ENCODE measurements at regions not wholly inside any gene's neighbourhood (a gene's known extent, or its start where the extent isn't known, plus 50 kb on each side); places are given as distances from the start of the nearest gene placed in this dataset.
"Not testable (repeated sequence)": the region's sequence is repeated elsewhere in the genome, so short reads cannot be mapped to it uniquely, and the experiment has no call there.

DNA sequence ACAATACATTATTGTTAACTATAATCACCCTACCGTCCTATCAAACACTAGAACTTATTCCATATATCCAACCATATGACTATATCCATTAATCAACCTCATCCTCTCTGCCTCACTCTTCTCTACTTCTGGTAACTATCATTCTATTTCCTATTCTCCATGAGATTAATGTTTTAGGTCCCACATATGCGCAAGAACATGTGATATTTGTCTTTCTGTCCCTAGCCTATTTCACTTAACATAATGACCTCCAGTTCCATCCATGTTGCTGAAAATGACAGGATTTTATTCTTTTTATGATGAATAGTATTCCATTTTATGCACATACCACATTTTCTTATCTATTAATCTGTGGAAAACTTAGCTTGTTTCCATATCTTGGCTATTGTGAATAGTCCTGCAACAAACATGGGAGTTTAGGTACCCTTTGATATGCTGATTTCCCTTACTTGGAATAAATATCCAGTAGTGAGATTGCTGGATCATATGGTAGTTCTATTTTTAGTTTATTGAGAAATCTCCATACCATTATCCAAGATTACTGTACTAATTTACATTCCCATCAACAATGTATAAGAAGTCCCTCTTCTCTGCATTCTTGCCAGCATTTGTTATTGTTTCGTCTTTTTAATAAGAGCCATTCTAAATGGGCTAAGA lies 289.4 kb upstream of the GJE1 start:
- H3K27me3 Mint-ChIP-seq: no peaks in the 10 kb centered on the region
- peaks cover 18% of the 10 kb centered on the region for H3K4me1 Mint-ChIP-seq
- DNase-seq (no peak), ATAC-seq (no peak)
- H3K27ac Mint-ChIP-seq: no peak overlapping the region
- no peak overlapping the region for H3K4me3 Mint-ChIP-seq
- H3K36me3 Mint-ChIP-seq (ENCODE audit: low read depth): peaks cover 2% of the 10 kb centered on the region
- no peaks in the 10 kb centered on the region for H3K9me3 ChIP-seq (ENCODE audit: control insufficient read depth, low read length, poor library complexity, severe bottlenecking)

DNA sequence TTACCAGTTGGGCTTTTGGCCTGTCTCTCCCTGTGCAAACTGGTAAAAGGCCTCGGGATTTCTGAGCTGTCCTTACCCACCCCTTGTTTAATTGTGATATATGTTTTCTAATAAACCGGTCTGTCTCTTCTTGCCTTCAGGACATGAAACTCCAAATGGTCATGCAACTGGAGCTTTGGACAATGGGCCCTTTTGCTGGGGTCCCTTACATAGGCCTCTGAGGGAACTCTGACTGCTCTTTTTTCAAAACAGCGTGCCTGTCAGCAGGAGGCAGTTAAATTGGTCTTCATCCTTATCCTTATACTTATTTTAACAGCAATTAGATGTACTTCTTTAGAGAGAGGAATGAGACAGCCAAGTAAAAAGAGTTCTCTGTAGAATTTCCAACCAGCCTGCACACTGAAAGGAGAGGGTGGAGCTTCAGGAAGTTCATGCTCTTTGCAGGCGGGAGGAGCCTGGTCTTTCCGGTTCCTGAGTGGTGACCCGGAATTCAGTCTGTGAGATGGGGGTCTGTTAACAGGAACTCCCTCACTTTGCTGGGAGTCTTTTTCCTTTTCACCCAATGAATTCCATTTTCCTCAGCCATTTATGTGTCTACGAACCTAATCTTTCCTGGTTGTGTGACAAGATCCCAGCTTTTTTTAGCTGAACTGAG lies 299.6 kb upstream of the GJE1 start:
- H3K36me3 Mint-ChIP-seq (ENCODE audit: low read depth): no peaks in the 10 kb centered on the region
- H3K27ac Mint-ChIP-seq: no peak overlapping the region
- no peaks in the 10 kb centered on the region for H3K27me3 Mint-ChIP-seq
- ATAC-seq (no peak), DNase-seq (no peak)
- no peak overlapping the region for H3K4me3 Mint-ChIP-seq
- H3K4me1 Mint-ChIP-seq: no peaks in the 10 kb centered on the region
- H3K9me3 ChIP-seq (ENCODE audit: control insufficient read depth, low read length, poor library complexity, severe bottlenecking): no peaks in the 10 kb centered on the region

DNA sequence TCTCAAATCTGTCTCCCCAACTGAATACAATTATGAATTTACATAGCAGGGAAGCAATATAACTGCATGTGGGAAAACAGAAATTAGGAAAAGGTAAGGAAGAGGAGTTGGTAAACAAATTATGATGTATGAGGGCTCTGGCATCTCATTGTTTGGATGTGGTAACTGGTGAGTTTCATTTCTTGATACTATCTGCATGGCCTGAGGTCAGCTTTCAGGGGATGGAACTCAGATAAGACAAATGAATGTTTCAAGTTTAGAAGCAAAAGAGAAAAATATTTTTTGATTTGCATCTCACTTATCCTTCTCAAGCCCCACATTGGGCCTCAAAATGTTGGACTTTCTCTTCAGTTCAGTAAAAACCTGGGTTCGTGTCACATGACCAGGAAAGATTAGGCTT lies 302.2 kb upstream of the GJE1 start:
- Mint-ChIP-seq H3K4me3 (no peak overlapping the region), H3K27me3 (no peaks in the 10 kb centered on the region), H3K27ac (no peak overlapping the region), H3K4me1 (no peaks in the 10 kb centered on the region), H3K36me3 (ENCODE audit: low read depth) (no peaks in the 10 kb centered on the region)
- no peaks in the 10 kb centered on the region for H3K9me3 ChIP-seq (ENCODE audit: control insufficient read depth, low read length, poor library complexity, severe bottlenecking)
- ATAC-seq (no peak), DNase-seq (no peak)

DNA sequence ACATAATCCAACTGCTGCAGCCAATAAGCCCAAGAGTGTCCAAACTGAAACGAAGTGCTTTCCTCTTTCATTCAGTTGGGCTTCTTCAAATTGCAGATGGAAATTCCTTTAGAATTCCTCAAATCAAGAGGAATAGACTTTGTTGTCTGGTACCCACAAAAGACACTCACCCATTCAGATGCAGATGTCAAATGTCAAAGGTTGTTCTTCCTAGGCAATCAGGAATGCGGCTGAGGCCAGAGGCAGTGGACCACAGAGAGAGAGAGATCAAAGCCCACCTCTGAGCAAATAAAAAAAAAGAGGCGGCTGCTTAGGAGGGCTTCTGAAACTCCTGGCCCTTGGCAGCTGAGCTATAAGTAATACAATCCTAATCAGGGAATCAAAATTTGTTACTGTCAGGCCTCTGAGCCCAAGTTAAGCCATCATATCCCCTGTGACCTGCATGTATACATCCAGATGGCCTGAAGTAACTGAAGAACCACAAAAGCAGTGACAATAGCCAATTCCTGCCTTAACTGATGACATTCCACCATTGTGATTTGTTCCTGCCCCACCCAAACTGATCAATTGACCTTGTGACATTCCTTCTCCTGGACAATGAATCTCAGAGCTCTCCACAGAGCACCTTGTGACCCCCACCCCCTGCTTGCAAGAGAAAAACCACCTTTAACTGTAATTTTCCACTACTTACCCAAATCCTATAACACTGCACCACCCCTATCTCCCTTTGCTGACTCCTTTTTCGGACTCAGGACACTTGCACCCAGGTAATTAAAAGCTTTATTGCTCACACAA lies 303.0 kb upstream of the GJE1 start:
- Mint-ChIP-seq H3K4me3 (no peak overlapping the region), H3K36me3 (ENCODE audit: low read depth) (no peaks in the 10 kb centered on the region), H3K4me1 (no peaks in the 10 kb centered on the region), H3K27me3 (no peaks in the 10 kb centered on the region), H3K27ac (no peak overlapping the region)
- no peak for DNase-seq
- ATAC-seq: no peak
- no peaks in the 10 kb centered on the region for H3K9me3 ChIP-seq (ENCODE audit: control insufficient read depth, low read length, poor library complexity, severe bottlenecking)

DNA sequence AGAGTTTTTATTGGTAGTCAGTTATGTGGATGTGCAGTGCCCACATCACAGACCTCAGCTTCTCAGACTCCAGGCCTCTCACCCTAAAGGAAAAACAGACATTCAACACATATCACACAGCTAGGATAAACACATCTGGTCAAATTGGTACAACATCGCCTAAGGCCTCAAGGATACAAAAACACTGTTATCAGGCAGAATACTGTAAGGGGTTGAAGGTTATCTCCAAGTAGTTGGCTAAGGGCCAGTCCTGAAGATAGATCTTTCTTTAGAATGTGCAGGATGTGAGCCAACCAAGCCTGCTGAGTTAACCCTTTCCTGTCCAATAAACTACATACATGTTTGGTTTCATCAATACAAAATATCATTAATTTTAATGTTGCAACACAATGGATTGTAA lies 308.4 kb upstream of the GJE1 start:
- DNase-seq (no peak), ATAC-seq (no peak)
- Mint-ChIP-seq H3K4me3 (no peak overlapping the region), H3K27ac (no peak overlapping the region), H3K27me3 (no peaks in the 10 kb centered on the region), H3K36me3 (ENCODE audit: low read depth) (no peaks in the 10 kb centered on the region), H3K4me1 (no peaks in the 10 kb centered on the region)
- H3K9me3 ChIP-seq (ENCODE audit: control insufficient read depth, low read length, poor library complexity, severe bottlenecking): no peaks in the 10 kb centered on the region

DNA sequence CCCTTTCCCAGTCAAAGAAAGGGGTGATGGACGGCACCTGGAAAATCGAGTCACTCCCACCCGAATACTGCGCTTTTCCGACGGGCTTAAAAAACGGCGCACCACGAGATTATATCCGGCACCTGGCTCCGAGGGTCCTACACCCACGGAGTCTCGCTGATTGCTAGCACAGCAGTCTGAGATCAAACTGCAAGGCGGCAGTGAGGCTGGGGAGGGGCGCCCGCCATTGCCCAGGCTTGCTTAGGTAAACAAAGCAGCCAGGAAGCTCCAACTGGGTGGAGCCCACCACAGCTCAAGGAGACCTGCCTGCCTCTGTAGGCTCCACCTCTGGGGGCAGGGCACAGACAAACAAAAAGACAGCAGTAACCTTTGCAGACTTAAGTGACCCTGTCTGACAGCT lies 317.7 kb upstream of the GJE1 start:
- not testable (repeated sequence) for DNase-seq, H3K4me3 Mint-ChIP-seq

DNA sequence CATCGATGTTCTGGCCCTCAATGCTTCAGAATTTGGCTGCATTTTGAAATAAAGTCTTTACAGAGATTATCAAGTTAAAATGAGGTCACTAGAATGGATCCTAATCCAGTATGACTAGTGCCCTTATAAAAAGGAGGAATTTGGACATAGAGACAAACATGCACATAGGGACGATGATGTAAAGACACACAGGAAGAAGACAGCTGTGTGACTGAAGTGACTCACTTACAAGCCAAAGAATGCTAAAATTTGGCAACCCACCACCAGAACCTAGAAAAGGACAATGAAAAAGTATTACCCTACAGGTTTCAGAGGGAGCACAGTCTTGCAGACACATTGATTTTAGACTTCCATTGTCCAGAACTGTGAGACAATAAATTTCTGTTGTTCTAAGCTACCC lies 322.8 kb upstream of the GJE1 start:
- no peaks in the 10 kb centered on the region for H3K9me3 ChIP-seq (ENCODE audit: control insufficient read depth, low read length, poor library complexity, severe bottlenecking)
- H3K4me3 Mint-ChIP-seq: no peak overlapping the region
- ATAC-seq (no peak), DNase-seq (no peak)
- H3K4me1 Mint-ChIP-seq: no peaks in the 10 kb centered on the region
- H3K36me3 Mint-ChIP-seq (ENCODE audit: low read depth): peaks cover 2% of the 10 kb centered on the region
- H3K27me3 Mint-ChIP-seq: no peaks in the 10 kb centered on the region
- no peak overlapping the region for H3K27ac Mint-ChIP-seq

More for the DNA sequence above, 317.7 kb upstream of the GJE1 start:
- not testable (repeated sequence) for H3K9me3 ChIP-seq (ENCODE audit: control insufficient read depth, low read length, poor library complexity, severe bottlenecking); H3K27me3 Mint-ChIP-seq; ATAC-seq; H3K36me3 Mint-ChIP-seq (ENCODE audit: low read depth); H3K27ac Mint-ChIP-seq; H3K4me1 Mint-ChIP-seq

DNA sequence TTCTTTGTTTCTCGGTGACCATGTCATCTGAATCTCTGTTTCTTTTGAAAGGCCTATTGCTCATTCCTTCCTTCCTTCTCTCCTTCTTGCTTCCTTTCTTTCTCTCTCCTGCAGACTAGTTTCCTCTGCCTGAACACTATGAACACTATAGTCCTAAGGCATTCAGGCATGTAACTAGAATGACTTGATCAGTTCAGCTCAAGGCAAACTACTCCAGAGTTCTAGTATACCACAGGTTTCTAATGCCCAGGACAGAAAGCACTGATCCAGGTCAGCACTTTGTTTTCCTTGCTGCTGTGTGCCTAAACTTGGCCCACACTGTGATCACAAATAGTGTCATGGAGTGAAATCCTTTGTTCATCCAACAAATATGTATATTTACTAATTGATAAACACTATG lies 324.1 kb upstream of the GJE1 start:
- ATAC-seq: no peak
- DNase-seq: no peak
- no peaks in the 10 kb centered on the region for H3K27me3 Mint-ChIP-seq

DNA sequence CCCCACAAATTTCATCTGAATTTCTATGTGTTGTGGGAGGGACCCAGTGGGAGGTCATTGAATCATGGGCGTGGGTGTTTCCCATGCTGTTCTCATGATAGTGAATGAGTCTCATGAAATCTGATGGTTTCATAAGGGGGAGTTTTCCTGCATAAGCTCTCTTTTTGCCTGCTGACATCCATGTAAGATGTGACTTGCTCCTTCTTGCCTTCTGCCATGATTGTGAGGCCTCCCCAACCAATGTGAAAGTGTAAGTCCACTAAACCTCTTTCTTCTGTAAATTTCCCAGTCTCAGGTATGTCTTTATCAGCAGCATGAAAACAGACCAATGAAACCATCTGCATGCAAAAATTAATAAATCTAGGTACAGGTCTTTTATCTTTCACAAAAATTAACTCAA lies 331.8 kb upstream of the GJE1 start:
- H3K4me1 Mint-ChIP-seq; ATAC-seq; H3K4me3 Mint-ChIP-seq; H3K9me3 ChIP-seq (ENCODE audit: control insufficient read depth, low read length, poor library complexity, severe bottlenecking); H3K36me3 Mint-ChIP-seq (ENCODE audit: low read depth); H3K27ac Mint-ChIP-seq; DNase-seq; H3K27me3 Mint-ChIP-seq: not testable (repeated sequence)

More for the DNA sequence above, 324.1 kb upstream of the GJE1 start:
- H3K9me3 ChIP-seq (ENCODE audit: control insufficient read depth, low read length, poor library complexity, severe bottlenecking): no peaks in the 10 kb centered on the region
- peaks cover 2% of the 10 kb centered on the region for H3K36me3 Mint-ChIP-seq (ENCODE audit: low read depth)
- peaks cover 4% of the 10 kb centered on the region for H3K4me1 Mint-ChIP-seq
- no peak overlapping the region for H3K4me3 Mint-ChIP-seq
- no peak overlapping the region for H3K27ac Mint-ChIP-seq

DNA sequence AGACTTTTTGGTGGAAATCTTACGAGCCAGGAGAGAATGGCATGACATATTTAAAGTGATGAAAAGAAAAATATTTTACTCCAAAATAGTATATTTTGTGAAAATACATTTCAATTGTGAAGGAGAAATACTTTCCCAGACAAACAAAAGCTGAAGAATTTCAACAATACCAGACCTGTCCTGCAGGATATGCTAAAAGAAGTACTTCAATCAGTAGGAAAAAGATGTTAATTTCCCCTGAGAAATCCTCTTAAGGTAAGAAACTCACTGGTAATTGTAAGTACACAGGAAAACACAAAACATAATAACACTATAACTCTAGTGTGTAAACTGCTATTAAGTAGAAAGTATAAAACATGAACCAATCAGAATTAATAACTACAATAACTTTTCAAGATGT lies 341.8 kb upstream of the GJE1 start:
- H3K27me3 Mint-ChIP-seq: no peaks in the 10 kb centered on the region
- no peaks in the 10 kb centered on the region for H3K9me3 ChIP-seq (ENCODE audit: control insufficient read depth, low read length, poor library complexity, severe bottlenecking)
- H3K27ac Mint-ChIP-seq: no peak overlapping the region
- ATAC-seq (no peak), DNase-seq (no peak)
- H3K36me3 Mint-ChIP-seq (ENCODE audit: low read depth): peaks cover 2% of the 10 kb centered on the region
- no peak overlapping the region for H3K4me3 Mint-ChIP-seq
- H3K4me1 Mint-ChIP-seq: no peaks in the 10 kb centered on the region

DNA sequence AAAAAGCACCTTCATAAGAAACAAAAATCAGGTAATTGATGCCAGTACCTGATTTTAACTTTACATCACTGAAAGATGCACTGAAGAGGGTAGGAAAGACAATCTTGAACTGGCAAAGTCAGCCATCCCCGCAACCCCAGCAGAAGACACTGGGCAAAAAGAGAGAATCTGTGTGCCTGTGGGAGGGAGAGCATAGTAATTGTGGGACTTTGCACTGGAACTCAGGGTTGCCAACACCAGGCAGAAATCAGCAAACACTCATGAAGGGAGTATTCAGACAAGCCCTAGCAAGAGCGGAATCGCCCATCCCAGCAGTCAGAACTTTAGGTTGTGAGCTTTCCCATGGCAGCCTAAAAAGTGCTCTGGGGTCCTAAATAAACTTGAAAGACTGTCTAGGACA lies 344.6 kb upstream of the GJE1 start:
- Mint-ChIP-seq H3K27ac (no peak overlapping the region), H3K4me1 (no peaks in the 10 kb centered on the region), H3K4me3 (no peak overlapping the region), H3K27me3 (no peaks in the 10 kb centered on the region), H3K36me3 (ENCODE audit: low read depth) (peaks cover 2% of the 10 kb centered on the region)
- no peaks in the 10 kb centered on the region for H3K9me3 ChIP-seq (ENCODE audit: control insufficient read depth, low read length, poor library complexity, severe bottlenecking)
- DNase-seq (no peak), ATAC-seq (no peak)

DNA sequence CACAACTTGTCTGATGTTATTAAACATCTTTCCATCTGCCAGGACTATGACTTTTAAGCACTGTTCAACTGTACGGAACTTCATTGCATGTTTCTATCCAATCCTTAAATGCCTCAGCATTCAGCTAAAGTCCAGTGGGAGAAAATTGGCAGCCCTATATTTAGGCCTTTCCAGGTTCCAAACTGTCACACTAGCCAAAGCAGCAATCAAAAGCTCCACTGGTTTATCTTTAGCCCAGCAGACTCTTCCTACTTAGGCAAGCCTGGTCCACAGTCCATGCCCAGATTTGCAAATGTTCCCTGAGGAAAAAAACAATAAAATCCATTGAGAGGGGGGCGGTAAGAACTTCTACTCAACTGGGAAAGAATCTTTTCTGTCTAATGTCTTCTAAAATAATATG lies 349.1 kb upstream of the GJE1 start:
- no peaks in the 10 kb centered on the region for H3K36me3 Mint-ChIP-seq (ENCODE audit: low read depth)
- H3K4me3 Mint-ChIP-seq: no peak overlapping the region

DNA sequence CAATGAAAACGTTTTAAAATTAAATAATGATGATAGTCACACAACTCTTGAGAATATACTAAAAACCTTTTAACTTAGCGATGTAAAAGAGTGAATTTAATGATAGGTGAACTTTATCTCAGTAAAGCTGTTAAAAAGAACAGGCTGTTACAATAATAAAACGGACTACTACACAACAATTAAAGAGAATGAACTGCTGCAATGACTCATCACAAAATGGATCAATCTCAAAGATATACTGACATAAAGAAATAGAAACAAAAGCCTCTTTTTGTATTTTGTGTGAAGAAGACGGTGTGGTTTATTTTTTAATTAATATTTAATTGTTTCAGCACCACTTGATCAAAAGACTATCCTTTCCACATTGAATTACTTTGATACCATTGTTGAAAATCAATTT lies 352.4 kb upstream of the GJE1 start:
- Mint-ChIP-seq H3K4me3 (no peak overlapping the region), H3K4me1 (peaks cover 3% of the 10 kb centered on the region), H3K27ac (no peak overlapping the region), H3K27me3 (no peaks in the 10 kb centered on the region), H3K36me3 (ENCODE audit: low read depth) (no peaks in the 10 kb centered on the region)
- DNase-seq (no peak), ATAC-seq (no peak)
- no peaks in the 10 kb centered on the region for H3K9me3 ChIP-seq (ENCODE audit: control insufficient read depth, low read length, poor library complexity, severe bottlenecking)

More for the DNA sequence above, 349.1 kb upstream of the GJE1 start:
- no peak for ATAC-seq
- Mint-ChIP-seq H3K4me1 (no peaks in the 10 kb centered on the region), H3K27ac (no peak overlapping the region), H3K27me3 (no peaks in the 10 kb centered on the region)
- no peak for DNase-seq
- no peaks in the 10 kb centered on the region for H3K9me3 ChIP-seq (ENCODE audit: control insufficient read depth, low read length, poor library complexity, severe bottlenecking)

Data from T-helper 17 cell (primary cell).